Hematopoietic multipotent progenitor cell treated with erythropoietin and hydrocortisone succinate and interleukin-3 and kit ligand, for 6 days (in vitro differentiated cells): ENCODE measurements at regions not wholly inside any gene's neighbourhood (a gene's known extent, or its start where the extent isn't known, plus 50 kb on each side); places are given as distances from the start of the nearest gene placed in this dataset.

Experiments
- DNase-seq: peaks from one replicate; pipeline ENCODE4 v3.0.0-alpha.2; 2015

DNA sequence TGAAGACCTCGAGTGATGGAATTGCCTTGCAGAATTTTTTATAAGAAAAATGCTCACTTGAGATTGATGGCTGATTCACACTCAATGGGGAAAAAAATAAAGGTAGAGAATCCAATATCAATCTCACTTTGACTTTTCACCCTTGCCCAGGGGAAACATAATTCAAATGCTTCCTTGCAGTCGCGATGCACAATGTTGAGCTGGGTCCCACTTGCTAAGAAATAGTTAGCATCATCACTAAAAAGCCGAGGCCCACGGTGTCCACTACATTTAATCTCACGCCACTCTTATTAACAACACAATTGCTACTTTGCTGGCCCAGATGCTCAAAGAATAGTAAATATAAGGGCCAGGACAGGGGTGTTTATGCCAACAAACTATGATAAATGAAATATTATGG lies 223.4 kb downstream of the SPTSSA start:
- DNase-seq, result no peak

DNA sequence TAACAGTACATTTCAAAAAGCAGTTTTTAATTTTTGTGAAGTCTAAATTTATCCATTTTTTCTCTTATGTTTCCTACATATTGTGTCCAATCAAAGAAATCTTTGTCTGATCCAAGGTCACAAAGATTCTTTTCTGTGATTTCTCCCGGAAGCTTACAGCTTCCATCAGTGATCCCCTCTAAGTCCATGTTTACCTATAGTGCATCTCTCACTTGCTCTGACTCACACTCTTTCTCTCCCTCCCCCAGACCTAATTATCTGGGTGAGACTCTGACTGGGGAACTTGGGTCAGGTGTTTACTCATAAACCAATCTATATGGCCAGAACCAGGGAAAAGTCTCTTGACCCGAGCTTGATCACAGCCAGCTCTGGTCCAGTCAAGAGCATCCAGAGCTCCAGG lies 224.4 kb downstream of the SPTSSA start:
- DNase-seq, result no peak

DNA sequence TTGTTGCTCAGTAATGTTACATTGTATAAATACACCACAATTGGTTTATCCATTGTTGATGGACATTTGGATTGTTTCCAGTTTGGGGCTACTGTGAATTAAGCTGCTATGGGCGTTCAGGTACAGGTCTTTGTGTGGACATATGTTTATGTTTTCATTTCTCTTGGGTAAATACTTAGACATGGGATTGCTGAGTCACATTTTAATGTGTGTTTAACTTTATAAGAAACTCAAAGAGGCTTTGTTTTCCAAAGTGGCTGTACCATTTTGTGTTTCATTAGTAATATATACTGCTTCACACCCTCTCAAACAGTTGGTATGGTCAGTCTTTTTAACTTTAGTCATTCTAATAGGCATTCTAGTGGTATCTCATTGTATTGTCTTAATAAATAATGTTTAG lies 225.0 kb downstream of the SPTSSA start:
- no peak for DNase-seq

DNA sequence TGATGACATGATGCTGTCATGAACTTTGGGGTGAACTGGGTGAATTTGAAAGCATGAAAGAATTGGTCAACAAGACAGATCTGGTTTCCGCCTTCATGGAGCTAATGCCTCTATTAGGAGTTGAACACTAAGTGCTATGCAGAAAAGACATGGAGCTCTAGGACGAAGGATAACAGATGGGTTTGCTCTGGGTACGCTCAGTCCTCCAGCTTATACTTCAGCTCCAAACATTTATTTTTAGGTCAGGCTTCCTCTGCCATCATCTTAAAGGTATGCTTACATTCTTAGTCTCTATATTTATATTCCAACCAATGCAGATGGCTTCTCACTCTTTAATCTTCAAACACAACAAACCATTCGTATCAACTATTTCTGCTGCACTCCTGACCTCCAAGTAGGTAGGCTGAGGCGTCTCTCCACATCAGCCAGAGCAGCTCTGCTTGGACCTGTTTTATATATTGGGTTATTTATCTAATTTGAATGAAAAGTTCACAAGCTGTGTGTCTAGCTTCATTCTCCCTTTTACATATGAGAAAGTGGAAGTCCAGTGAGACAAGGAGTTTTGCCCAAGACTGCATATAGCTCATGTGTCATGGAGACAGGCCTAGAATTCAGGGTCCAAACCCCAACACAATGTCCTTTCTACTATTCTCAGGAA lies 226.3 kb downstream of the SPTSSA start:
- DNase-seq, result no peak

DNA sequence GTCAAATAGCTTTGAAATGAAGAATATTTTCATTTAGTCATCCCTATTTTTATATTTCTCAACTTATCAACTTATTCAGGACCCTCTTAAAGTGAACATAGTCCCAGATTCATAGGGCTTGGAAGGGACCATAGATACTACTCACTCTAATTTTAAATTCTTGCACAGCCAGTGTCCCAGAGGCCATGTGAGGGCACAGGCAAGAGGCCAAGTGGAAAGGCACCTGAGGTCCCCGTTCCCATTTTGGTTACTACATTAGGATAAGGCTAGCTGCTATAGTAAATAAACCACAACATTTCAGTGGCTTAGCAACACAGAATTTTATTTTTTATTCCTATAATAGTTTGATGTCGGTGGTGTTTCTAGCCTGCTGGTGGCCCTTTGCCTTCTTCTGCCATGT lies 227.8 kb downstream of the SPTSSA start:
- no peak for DNase-seq

DNA sequence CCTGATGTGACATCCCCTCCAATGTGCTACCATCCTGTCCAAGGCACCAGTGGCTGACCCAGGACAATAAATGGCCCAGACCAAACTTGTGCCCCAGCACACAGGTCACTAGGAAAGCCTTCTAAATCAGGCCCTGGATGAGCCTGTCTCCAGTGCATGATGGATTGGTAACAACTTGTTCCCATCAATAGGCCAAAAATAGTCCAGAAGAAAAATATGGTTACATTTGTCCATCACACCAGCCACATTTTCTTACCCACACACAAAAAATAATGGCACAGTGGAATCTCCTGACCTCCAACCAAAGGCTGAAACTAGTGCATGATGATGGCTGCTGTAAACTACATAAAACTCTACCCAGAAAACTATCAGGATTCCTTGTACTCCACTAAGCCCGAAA lies 228.4 kb downstream of the SPTSSA start:
- DNase-seq, result no peak

DNA sequence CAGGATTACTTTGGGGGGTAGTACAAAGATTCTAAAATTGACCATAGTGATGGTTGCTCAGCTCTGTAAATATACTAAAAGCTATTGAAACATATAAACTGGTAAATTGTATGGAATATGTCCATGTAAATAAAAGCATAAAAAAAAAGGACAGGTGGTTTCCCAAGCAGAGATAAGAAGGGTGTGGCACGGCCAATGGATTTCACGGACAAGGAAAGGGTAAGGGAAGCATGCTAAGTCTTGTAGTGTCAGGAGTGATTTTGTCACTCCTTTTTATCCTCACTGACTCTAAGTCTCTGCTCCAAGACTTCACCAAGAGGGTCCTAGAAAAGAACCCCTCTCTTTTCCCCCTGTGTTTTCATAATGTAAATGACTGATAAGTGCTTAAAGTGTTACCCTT lies 229.2 kb downstream of the SPTSSA start:
- DNase-seq, result no peak

DNA sequence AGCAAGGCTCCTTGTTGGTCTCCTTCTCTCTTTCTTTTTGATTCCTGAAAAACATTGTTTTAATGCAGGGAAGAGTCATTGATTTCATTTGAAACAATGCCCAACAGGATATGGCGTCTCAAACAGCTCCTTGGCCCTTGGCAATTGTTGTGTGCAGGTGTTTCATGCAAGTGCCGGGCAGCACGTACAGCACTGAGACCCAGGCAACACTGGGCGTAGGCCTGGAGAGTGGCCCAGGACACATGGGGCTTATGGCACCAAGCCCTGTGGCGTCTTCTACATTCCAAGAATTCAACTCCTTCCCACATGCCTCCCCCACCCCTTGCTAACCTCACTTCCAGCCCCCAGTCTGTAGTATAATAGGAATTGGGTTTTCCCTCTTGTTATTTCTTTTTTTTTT lies 230.4 kb downstream of the SPTSSA start:
- no peak for DNase-seq

DNA sequence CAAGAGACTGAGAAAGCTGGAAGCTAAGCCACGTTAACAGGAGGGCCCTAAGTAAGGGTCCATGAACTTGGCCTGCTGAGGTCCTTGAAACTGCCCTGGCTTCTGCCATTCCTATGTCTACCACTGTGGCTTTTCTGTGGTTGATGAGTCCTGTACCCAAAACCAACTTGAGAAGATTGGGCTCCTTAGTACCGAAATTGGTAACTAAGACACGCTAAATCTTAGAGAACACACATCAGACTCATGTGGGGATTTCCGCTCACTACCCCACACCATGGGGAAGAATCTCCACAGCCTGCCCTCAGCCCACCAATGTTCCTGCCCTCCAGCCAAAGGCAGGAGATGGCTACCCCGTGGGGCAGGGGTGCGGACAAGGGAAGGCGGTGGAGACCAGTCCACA lies 232.9 kb downstream of the SPTSSA start:
- no peak for DNase-seq

DNA sequence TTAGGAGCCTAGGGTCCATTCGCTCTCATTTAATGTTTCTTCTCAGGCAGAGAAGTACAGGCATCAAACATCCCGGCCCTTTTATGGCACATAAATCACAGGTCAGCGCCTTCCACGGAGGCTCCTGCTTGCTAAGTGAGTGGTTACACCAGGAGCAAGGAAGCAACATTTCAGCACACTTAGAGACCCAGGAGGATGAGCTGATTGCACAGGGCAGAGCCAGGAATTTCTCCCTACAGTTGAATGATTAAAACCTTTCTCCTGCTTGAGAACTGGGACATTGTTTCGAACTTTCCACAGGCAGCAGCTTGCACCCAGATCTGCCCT lies 233.4 kb downstream of the SPTSSA start:
- no peak for DNase-seq

DNA sequence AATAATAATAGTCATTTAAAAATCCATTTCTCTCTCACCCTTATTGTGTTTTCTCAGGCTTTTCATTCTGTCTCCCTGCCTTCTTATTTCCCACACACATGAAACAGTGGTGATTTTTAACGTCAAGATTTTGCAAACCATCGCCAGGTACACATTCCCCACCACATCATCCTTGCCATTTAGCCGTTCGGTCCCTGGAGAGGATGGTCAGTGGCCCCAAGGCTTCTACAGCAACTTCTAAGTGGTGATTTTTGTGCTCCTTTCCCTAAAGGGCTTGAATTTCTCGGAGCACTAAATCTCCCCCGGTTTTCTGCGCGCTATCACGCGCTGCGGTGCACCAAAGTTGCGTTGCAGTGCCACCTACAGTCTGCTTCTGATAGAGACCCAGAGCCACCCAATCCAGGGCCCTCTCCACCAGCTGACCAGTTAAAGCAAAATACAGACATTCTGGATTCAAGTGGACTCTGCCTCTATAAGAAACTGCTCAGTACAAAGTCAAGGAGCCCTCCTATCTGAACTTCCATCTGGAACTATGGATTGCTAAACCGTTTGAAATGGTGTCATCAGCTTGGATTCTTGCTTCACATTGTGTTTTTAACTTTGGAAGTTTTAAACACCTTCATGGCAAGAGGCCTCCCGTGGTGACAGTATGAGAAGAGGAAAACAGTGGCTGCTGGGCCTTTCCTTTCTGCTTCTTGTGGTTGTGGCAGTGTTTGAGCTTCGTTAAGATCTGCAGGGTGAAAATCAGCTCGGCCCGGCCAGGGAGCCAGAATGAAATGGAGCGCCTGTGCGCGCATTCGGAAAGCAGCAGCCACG lies 234.0 kb downstream of the SPTSSA start:
- DNase-seq, result peak; percentile 79

DNA sequence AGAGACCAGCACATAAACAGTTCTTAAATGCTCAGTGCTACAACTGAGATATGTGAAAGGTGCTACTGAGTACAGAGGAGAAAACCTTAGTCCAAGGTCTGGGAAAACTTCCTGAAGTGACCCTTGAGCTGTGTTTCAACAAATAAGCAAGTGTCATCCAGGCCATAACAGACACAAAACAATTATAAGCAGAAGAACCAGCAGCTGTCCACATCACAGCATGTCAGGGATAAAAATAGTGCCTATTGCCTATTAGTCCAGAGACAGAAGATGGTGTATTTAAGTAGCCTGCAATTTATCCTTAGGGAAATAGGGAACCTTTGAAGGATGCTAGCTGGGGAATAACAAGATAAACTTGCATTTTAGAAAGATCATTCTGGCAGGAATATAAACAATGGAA lies 237.8 kb downstream of the SPTSSA start:
- no peak for DNase-seq

DNA sequence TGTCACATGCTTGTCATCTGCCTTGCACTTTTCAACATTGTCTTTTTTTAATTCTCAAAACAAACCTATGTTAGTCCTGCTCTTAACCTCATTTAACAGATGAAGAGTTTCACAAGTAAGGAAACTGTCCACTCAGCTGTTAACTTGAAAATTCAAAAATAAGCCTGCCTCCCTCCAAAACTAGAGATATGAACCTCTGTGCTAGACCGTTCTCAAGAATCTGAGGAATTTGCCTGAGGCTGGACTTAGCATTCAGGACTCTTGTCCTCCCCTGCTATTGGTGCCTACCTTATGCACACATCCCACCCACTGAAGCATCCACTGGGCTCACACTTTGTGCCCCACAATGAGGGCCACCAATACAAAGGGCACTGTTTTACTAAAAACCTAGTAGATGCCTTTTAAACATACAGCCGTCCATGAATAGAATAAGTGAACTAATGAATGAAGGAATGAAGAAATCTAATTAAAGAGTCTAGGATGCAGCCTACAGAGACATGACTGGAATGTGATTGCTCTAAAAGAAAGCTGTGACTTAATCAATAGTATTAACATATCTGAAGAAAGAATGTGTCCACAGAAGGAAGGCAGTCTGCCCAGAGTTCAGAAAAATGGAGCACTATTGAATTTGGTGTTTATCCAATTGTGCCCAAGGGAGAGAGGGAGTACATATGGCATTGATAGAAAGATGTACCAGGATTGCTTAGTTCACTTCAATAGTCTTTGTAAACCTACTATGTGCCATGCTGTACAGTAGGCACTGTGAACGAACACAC lies 238.5 kb downstream of the SPTSSA start:
- no peak for DNase-seq

DNA sequence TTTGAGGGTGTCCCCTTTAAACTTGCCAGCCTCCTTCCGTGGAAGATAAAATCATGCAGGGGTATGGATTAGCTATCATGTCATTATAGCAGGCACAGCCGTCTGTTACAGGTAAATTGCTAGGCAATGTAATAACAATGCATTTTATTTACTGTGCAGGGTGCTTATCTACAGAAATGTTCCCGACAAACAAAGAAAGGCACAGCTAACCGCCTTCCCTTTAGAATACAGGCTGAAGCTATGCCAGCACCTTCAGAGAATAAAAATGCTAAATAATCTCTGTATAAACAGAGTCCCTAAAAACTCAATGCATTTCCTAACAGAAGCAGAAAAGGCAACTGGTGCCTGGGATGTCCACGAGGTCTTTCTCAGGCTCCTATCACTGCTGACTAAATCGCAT lies 239.2 kb downstream of the SPTSSA start:
- no peak for DNase-seq

DNA sequence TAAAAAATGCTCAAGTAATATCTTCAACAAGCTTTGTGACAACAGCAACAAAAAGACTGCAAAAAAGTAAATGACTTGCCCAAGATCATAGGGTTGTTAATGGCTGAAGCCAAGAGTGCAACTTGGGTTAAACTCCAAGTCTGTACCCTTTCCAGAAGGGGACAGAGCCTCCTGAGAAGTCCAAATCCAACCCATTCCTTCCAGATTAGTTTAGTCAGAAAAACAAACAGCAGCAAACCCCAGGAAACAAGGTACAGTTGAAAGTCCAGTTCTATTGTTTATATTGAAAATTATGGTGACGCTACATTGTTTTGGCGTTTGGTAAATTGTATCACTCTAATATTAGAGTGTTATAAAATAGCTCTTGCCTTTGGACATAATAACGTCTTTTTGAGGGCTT lies 239.9 kb downstream of the SPTSSA start:
- DNase-seq, result no peak

DNA sequence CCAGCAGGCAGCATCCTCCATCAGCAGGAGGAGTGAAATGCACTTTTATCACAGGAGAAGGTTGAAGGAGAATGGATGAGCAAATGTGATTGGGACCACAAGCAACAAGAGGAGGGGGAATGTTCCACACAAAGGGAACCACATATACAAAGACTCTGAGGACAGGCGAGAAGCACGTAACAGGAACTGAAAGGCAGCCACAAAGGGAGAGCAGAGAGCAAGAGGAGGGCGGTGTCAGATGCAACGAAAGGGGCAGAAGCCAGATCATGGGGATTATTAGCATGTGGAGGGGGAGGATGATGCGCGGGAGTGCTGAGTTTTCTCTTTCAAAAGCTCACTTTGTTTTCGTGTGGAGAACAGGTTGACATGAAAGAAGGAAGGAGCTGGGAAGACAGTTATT lies 241.1 kb downstream of the SPTSSA start:
- DNase-seq, result no peak

DNA sequence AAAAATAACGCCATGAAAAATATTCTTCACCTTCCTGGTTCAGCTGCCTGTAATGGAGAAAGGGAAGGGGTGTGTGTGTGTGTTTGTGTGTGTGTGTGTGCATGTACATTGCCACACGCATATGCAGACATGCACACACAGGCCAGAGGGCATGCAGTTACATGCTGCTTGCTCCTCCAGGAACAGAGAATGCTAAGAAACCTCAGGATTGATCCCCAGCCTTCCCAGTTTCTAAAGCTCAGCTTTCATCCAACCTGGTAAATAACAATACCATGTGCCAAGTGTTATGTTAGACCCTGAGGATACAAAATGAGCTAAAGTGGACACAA lies 241.7 kb downstream of the SPTSSA start:
- no peak for DNase-seq

DNA sequence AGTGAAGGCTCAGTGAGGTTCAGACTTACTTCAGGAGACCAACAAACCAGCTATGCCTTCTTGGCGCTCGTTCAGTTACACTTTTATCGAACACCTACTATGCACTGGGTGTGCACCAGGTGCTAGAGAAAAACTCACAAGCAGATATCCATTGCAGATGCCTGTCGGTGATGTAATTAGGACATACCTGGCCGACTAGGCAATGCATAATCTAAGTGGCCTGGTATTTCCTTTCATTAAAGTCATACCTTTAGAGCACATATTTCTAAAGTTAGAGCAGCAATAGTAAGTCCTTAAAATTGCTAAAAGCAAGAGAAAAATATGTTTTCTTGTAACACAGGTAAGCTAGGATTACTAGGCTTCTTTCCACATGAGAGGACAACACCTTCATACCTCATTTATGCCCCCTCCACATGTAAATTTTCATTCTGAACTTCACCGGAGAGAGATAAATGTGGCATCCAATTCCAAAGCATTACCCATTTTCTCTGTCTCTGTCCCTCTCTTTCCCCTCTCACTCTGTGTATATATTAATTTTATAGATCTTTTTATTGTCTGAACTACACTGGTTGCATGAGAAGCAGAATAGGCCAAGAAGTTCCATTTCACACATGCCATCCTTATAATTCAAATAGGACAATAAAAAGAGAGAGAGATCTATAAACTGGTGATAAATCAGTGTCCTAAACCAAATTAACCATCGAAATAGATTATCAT lies 242.2 kb downstream of the SPTSSA start:
- no peak for DNase-seq

DNA sequence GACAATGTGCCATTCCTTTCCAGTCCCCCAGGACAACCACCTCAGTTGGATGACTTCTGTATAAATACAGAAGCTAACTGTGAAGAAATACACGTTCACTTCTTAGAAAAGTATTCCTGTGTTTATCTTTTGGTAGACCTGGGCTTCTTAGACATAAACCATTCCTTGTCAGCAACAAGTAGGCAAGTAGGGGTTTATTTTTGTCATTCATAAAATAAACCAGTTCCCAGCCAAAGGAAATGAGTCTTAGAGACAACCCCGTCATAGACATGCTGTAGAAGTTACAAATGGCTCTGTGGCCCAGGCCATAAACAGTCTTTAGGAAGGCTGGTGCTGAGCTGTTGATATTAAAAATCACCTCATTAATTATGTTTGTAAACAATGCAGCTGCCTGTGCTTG lies 243.2 kb downstream of the SPTSSA start:
- DNase-seq, result no peak

DNA sequence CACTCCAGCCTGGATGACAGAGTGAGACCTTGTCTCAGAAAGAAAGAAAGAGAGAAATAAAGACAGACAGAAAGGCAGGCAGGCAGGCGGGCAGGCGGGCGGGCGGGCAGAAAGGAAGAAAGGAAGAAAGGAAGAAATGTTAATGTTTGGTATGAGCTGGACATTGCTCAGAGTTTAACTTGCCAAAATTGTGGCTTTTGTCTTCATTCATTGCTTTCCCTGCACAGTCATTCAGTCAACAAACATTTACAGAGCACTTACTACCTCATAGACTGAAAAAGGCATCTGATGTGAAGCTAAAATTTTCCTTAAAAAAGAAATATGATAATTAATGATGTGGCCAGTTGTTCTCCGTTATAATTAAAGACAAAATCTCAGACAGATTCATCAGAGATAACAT lies 247.1 kb downstream of the SPTSSA start:
- DNase-seq, result no peak

DNA sequence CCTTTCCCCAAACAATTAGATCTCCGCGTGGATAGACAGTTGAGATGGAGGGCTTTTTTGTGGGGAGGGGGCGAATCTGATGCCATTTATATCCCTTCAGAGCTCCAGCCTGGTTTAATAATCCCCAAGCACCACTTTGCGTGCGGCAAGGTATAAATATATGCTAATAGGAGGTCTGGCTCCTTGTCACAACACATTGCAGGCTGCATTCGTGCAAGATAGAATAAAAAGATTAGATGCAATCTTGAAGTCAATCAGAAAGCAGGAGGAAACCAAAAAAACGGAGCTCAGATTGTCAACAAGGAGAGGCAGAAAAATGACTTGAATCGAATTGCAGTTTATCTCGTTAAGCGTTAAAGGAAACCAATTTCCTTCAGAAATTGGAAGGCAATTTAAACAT lies 248.7 kb downstream of the SPTSSA start:
- no peak for DNase-seq

DNA sequence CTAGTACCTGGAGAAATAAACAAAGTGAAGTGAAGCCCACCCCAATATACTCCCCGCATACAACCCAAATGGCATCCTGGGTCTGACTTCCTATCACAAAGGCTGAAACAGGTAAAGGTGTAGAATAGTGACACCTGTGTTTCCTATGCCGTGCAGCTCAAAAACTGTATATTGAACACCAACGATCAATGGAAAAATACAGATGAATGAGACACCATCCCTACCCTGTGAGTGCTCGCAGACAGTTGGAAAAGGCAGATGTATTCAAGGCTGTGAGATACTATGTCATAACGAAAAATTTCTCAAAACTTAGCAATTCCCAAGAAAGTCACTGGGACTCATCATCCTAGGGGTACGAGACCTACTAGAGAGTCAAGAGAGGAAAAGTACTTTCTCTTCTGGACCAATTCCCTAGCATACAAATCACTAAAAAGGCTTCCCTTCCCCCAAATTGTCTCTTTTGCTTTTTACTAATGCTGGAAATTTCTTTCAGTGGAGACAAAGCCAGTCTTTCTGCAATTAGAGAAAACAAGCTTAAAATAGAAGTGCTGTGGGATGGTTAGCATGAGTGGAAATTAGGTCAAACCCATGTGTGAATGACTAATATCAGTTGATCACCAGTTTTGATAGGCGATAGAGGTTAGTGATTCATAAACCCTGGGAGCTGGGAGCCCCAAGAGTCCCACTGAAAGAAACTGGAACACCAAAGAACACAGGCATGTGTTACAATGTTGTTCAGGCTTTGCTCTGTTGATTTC lies 249.7 kb downstream of the SPTSSA start:
- DNase-seq, result no peak

DNA sequence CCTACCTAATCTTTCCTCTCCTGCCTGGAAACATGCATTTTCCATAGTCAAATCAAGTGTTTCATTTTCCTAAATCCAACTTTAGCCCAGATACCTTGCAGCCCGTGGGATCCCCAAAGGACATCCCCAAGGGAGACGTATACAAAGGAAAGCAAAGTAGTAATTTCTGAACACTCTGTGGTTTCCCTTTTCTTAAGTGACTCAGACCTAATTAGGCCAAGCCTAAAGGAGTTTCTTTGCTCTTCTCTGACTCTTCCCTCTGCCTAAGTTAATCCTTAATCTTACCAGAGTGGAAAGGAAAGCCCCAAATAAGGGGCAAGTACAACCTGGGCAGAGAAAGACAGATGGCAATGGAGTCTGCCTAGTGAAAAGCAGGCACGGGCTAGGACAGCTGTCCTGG lies 250.3 kb downstream of the SPTSSA start:
- no peak for DNase-seq
